Ishikawa (cell line): ENCODE measurements at regions not wholly inside any gene's neighbourhood (a gene's known extent, or its start where the extent isn't known, plus 50 kb on each side); places are given as distances from the start of the nearest gene placed in this dataset.

Source experiments
- CEBPB ChIP-seq: IDR thresholded peaks from 2 replicates; pipeline ENCODE4 v1.6.1; 2012
- CREB1 ChIP-seq: IDR thresholded peaks from 2 replicates; pipeline ENCODE4 v1.6.1; 2012; ENCODE audit warnings: low read depth
- MAX ChIP-seq: IDR thresholded peaks from 2 replicates; pipeline ENCODE4 v1.6.1; 2012
- REST ChIP-seq: IDR thresholded peaks from 2 replicates; pipeline ENCODE4 v1.6.1; 2012; ENCODE audit warnings: low read depth, mild to moderate bottlenecking
- TAF1 ChIP-seq: IDR thresholded peaks from 2 replicates; pipeline ENCODE4 v1.6.1; 2012; ENCODE audit warnings: low read depth, mild to moderate bottlenecking

- TF ChIP-seq TAF1, result no peak
- TF ChIP-seq MAX, result no peak
- TF ChIP-seq REST, result no peak
- no peak for TF ChIP-seq CEBPB
- no peak for TF ChIP-seq CREB1
These were observed 98.2 kb downstream of the PDCL3 start for GRCh38 chr2:100660851-100661584.
